Activated CD8-positive, alpha-beta memory T cell treated with anti-CD3 and anti-CD28 coated beads for 24 hours (primary cell): ENCODE measurements at regions not wholly inside any gene's neighbourhood (a gene's known extent, or its start where the extent isn't known, plus 50 kb on each side); places are given as distances from the start of the nearest gene placed in this dataset.

Source experiments
- DNase-seq: peaks from one replicate; pipeline ENCODE4 v3.0.0-alpha.2; 2020

DNA sequence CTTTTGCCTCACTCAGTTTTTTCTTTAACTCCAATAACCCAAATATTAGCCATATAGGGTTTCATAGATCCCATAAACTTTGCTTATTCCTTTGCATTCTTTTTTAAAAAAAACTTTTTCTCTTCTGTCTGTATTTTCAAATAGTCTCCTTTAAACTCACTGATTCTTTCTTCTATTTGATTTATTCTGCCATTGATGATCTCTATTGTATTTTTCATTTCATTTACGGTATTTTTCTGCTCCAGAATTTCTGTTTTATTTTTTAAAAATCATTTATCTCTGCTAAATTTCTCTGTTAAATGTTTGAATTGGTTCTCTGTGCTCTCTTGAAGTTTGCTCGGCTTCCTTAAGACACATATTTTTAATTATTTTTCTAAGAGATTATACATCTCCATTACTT lies 573.3 kb upstream of the MAN1A1 start:
- DNase-seq = no peak

DNA sequence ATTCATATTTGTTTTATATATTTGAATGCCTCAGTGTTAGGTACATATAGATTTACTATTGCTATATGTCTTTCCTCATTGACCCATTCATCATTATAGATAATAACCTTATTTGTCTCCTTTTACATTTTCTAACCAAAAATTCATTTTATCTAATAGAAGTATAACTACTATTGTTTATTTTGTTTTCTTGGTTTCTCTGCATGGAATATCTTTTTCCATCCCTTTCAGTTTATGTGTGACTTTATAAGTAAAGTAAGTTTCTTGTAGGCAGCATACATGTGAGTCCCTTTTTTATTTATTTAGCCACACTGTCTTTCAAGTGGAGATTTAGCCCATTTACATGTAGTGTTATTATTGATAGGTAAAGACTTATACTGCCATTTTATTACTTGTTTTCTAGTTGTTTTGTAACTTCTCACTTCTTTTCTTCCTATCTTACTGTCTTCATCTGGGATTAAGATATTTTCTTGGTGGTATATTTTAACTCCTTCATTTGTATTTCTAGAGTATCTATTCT lies 572.0 kb upstream of the MAN1A1 start:
- DNase-seq = no peak

DNA sequence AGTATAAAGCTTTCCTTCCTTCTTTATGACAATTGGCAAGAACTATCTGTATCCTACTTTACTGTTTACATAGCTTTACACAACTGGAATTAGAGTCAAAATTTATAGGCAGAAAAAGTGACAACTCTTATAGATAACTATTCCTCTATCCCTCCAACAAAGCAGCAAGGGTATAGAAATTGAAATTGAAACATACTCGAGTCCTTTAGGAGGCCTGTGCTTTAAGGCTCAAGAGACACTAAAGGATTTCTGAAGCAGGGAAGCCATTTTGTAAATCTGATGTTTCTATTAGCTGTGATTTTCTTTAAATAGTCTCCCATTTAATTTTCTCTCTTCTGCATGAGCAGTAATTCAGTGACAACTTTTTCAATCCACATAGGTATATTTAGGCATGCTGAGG lies 567.6 kb upstream of the MAN1A1 start:
- DNase-seq = no peak

DNA sequence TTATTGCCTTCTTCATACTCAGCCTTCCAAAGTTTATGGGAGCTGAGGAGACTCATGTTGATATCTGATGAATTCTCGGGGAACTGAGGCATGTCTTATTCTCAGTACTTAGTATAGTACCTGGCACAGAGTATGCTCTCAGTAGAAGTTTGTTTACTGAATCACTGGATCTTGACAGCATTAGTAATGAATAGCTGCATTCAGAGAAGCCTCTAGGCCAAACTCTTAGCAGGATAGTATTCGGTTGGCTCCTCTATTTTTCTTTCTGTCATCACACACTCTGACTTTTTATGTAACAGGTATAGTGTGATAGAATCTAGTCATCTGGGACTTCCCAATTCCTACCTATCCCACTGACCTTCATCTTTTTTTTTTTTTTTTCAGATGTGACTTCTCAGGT lies 566.4 kb upstream of the MAN1A1 start:
- no peak for DNase-seq

DNA sequence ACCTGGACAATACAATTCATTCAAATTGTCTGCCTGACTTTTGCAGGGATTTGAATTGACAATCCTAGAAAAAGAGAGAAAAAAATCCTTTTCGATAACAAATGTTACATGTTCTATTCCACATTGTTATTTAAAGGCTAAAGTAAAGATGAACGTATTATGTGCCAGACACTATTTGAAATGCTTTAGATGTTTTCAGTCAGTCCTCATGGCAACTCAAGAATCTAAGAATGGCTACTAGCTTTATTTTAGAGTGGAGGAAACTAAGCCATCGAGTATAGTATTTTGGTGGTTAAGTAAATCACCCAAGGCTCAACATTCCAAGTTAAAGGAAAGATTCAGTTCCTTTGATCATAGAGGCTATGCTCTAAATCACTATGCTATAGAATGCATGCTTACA lies 558.6 kb upstream of the MAN1A1 start:
- no peak for DNase-seq

DNA sequence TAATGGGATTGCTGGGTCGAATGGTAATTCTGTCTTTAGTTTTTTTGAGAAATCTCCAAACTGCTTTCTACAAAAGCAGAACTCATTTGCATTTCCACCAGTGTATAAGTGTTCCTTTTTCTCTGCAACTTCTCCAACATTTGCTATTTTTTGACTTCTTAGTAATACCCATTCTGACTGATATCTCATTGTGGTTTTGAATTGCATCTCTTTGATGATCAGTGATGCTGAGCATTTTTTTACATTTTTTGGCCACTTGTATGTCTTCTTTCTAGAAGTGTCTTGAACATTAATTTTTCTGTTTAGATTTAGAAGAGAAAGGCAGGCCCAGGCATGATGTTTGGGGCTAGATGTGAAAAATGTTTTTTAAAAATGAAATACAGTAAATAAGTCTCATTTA lies 553.1 kb upstream of the MAN1A1 start:
- no peak for DNase-seq

DNA sequence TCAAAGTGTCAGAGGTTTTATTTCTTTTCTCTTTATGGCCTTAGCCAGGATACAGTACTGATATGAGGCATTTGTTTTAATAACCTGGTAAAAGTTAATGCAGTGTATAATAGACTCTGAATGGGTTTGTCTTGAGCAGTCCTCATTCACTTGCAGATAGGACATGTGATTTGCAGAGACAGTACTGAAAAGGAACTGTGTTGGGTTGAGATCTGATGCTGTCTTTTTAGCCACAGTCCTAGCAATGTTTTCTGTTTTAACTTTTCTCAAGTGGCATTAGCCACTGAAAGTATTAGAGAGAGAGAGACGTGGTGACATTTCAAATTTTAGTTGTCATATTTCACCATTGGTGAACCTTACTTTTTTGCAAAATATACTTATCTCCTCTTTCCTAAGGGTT lies 547.2 kb upstream of the MAN1A1 start:
- DNase-seq = no peak

DNA sequence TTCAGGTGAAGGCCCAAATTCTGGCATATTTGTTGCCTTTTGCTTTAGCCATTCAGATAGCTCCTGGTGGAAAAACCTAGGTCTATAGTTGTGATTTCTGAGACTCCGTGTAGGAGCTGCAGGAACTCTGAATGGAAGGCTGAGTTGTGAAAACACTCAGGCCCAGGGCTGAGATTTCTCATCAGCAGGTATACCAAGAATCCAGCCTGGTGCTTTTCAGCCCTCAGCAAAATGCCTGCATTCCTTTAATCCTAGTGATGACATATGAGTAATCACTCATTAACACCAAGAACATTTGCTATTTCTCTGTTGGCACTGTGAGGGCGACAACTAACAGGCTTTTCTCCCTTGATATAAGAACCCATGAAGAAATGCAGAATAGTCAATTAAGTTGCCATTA lies 546.1 kb upstream of the MAN1A1 start:
- no peak for DNase-seq

DNA sequence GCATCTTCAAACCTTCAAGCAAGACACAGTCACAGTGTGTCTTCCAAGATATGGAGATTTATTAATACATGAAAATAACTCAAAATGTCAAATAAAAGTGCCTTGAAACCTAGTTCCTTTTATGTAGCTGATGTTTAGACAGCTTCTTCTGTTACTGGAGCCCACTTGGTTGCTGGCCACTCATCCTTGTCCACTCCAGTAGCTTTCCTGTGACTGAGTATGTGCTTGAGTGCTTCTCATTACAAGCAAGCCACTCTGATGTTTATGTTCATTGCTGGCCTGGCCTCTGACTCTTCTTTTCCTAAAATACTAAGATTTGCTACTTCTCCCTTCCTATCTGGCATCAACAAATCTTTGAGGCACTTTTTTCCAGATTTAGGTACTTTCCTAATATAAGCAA lies 545.2 kb upstream of the MAN1A1 start:
- DNase-seq = no peak

DNA sequence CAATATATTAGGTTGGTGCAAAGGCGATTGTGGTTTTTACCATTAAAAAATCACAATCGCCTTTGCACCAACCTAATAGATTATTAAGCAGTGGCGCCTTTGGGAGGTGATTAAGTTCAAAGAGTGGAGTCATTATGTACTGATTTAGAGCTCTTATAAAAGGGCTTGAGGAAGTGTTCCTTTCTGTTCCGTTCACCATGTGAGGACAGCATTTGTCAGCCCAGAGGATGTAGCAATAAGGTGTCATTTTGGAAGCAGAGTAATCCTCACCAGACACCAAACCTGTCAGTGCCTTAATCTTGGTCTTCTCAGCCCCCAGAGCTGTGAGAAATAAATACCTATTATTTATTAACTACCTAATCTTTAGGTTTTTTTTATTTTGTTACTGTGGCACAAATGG lies 542.1 kb upstream of the MAN1A1 start:
- no peak for DNase-seq

DNA sequence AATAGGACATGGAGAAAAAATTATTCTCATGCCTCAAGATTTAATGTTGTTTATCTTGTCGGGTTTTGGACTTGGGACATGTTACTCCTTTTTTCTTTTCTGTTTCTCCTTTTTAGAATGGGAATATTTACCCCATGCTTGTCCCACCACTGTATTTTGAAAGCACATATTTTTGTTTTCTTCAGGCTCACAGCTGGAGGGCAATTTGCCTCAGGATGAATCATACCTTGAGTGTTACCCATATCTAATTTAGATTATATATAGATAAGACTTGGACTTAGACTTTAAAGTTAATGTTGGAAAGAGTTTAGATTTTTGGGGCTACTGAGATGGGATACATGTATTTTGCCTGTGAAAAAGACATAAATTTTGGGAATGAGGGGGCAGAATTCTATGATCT lies 541.6 kb upstream of the MAN1A1 start:
- DNase-seq = no peak

DNA sequence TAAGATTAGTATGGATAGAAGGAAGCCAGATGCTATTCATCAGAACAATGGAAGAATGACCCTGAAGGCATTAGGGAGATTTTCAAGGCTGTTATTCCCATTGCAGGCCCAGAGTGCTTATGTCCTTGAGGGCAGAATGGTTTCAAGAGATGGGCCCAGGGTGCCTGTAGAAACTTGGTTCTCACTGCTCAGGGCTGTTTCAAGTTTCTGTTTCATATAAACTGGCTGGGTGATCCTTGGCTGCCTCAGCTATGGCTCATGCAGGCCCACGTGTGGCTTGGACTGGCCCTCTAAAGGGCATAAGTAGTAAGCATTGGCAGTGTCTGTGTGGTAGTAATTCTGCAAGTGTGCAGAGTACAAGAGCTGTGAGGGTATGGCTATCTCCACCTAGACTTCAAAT lies 540.9 kb upstream of the MAN1A1 start:
- DNase-seq = no peak

DNA sequence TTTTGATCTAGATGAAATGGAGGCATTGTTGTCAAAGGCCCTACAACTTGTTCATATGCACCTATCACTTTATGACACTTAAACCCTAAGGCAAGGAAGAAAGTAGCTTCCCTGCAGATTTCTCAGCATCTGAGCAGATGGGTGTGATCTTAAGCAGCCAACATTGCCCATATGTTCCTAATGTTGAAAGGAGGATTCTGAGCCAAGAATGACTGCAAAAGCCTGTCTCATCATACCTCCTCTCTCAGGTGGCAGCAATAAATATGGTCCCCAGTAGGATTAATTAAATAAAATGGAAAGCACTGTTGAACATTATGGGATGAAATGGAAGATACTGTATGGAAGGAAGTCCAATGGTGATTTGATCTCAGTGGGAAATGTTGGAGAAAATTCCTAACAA lies 538.1 kb upstream of the MAN1A1 start:
- DNase-seq = no peak

DNA sequence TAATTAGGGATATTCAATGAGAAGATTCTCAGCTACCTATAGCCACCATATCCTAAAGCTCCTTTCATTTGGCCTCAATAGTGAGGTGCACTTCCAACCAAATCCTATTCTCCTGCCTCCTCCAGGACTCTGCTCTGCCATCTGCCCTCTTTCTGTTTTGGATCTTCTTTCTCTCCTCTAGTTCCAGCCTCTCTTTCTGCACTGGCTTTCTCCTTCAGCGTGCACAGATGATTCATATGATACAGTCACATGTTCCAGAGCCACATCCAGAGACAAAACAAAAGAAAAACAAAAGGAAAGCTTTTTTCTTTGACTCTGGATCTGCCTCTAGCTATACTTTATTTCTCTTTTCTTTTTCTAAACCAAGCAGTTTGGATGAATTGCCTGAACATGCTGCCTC lies 531.9 kb upstream of the MAN1A1 start:
- DNase-seq = no peak

DNA sequence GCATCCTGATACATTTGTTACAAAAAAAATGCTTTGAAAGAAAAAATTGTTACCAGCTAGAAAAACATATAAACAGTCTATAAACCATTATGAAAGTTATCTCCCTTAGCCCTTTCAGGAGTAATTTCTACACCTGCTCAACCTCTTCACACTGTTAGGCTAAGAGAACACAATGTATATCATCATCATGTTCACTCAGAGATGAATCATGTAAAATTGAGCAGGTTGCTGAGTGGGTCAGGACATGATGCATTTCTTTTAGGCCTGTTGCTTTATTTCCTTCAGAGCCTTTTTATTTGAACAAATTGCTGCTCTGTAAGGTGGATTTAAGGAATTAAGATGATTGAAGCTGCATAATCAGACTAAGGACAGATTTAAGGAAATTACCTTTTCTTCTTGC lies 531.3 kb upstream of the MAN1A1 start:
- no peak for DNase-seq

DNA sequence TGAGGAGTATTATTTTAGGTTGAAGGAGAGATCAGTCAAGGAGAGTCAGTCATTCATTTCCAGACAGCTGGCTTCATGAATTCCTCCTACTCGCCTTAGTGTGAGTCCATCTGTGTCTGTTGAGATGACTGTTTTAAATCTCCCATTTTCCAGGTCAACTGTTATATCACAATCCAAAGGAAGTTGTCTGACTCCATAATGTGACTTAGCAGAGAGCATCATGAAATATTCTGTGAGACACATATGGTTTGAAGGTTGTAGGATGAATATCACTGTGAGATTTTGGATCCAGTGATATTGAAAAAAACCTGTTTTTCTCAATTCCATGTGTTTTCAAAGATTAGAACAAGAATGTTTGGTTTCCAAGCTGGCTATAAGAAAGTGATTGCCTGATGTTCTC lies 530.2 kb upstream of the MAN1A1 start:
- DNase-seq = no peak

DNA sequence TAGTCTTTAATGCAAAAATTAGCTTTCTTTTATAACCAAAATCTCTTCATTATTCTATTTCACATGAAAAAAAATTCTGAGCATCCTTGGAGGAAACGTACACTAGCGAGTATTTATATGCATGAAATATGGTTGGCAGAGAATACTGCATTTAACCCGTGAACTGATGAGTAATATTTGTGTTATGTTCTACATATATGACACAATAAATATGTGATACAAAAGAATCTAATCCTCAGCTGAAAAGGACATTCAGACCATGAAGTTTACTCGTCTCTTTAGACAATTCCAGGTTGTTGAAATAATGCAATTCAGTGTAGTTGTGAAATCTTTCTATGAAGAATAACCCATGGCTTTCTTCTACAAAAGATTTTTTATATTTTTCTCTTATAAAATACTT lies 524.8 kb upstream of the MAN1A1 start:
- no peak for DNase-seq

DNA sequence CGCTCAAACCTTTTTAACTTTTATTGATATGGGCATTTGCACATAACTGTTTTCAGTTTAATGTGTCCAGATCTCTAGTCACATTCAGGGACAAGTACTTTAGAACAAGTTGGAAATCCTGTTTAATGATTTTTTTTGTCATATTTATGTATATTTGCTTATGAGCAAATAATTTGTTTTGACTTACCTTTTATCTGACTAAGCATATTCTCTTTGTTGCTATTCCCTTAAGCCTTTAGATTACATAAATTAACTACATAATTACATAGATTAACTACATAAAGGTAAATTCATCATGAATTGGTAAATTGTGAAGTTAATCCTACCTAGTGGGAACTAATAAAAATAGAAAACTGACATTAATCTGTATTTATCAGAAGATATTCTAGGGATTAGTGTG lies 523.5 kb upstream of the MAN1A1 start:
- no peak for DNase-seq

DNA sequence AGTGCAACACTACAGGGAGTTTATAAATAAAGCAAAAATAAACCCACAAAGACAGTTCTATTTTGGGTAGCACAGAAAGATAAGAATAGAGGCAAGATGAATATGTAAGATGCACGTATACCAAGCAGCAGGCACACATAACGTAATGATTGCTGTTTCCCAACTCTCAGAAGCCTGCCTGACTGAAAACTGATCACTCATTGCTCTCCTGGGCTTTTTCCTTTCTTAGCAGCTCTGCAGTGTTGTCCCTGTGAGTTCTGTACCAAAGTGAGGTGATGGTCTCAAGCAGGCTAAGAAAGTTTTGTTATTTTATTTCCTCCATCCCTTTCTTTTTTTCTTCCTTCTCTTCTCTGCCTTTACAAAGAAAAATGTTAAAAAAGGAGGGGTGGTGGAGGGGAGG lies 522.0 kb upstream of the MAN1A1 start:
- DNase-seq = no peak

DNA sequence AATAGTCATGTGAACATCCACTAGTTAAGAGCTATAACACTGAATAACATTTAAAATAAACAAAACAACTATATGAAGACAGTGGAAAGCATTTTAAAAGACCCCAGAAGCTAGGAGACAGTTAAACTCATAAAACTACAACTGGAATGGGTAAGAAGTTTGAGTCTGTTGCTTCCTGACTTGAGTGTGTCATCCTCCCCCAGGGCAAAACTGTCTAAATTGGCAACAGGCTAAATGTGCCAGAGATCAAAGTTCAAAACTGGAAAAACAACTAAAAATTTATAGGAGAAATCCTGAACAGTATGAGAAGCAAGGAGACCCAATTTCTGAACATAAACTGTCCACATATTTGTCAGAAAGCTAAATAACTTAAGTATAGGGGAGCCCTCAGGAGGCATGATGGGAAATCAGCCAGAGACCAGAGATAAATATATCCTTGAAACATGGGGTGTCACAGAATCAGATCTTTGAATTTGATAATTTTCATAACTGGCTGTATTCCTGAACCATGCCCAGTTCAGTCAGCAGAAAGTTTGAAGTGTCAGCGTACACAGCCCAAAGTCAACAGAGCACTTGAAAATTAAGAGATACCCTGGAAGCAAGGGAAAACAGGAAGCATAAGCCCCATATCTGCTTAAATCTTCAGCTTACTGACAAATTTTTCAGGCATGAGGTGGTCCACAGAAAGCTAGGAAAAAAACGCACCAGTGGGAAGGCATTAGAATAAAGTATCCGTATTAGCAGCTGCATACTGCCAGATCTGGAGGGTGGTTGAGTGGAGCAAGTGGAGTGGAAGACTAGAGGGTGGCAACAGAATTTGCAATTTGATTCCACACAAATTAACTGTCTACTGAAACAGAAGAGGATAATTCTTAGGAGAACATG lies 516.1 kb upstream of the MAN1A1 start:
- no peak for DNase-seq

DNA sequence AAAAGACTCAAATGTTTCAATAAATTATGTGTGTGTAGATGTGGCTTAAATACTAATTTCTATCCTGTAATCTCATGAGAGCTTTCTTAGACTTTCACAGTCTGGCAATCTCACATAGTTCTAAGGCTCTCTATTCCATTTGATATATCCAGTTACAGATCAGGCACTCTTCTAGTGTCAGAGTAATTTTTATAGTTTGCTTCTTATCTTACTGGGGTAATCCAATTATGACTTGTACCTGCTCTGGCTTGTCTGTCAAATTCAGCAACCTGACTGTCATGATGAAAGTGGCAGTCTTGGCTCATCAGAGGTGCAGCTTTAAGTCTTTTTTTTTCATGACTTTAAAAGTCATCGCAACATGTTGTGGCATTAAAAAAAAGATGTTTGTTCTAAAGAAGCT lies 513.2 kb upstream of the MAN1A1 start:
- DNase-seq = no peak

DNA sequence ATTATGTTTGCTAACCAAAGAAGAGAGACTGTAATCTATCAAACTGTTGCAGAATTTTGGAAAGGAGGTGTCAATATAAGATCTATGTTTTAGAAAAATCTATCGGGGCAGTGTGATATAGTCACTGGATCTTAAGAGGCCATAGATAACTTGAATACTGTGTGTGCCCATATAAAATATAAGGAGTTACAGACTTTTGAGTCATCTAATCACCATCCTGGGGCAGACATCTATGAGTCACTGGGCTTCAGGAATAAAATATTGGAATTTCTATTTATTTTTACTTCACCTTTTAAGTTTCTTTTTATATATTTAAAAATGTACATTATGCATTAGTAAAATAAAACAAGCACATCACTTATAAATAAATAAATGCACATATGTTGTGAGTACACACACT lies 509.3 kb upstream of the MAN1A1 start:
- no peak for DNase-seq

DNA sequence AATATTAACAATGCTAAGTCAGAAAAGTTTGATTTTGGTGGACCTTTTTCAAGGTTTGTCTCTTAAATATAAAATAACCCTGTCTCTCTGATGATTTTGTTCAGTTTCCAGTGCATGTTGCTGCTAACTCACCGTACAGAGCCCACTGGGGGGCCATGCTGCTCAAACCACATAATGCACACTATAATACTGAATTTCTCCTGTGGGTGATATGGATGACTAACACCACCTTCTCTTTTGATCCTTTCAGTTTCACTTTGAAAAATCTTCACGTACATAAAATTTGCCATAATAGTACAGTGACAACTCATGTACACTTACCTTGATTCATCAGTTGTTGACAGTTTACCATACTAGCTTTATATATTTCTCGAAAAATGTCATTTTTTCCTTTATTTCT lies 506.6 kb upstream of the MAN1A1 start:
- DNase-seq = no peak

DNA sequence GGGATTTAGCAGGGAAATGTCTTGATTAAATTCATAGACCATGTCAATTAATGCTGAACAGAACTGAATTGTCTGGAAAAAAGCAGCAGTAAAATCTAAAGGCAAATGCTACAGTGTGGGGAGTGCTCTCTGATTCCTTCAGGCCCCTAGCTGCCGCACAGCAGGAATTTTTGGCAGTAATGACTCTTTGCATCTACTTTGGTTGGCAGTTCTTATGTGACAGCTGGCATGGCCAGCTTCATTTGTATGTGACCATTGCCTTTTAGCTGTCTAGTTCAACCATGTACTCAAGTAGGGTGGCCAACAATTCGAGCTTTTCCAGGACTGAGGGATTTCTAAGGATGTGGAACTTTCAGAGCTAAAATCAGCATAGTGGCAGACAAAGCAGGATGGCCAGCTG lies 499.1 kb upstream of the MAN1A1 start:
- no peak for DNase-seq

DNA sequence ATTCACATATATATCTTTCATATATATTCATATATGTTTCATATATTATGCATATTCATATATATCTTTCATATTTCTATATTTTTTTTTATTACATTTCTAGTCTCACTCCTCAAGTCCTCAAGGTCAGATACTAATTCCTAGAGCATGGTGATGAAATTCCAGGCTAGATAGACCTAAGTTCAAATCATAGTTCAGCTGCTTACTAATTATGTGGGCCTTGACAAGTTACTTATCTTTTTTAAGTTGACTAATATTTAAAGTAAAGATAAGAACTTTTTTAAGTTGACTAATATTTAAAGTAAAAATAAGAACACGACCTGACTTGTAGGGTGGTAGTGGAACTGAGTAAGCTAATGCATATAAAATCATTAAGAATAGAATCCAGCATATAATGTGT lies 495.6 kb upstream of the MAN1A1 start:
- no peak for DNase-seq
